Type B pancreatic cell (in vitro differentiated cells): ENCODE measurements at regions not wholly inside any gene's neighbourhood (a gene's known extent, or its start where the extent isn't known, plus 50 kb on each side); places are given as distances from the start of the nearest gene placed in this dataset.

Experiments
- DNase-seq: peaks from one replicate; pipeline ENCODE4 v3.0.0; 2021; ENCODE audit warnings: mixed read lengths; ENCODE audit not compliant: unreplicated experiment; ENCODE audit errors: extremely low spot score
- H3K27ac Mint-ChIP-seq: 2 replicates; pipeline ENCODE4 v1.8.0; 2021; ENCODE audit warnings: mild to moderate bottlenecking, mixed read lengths
- H3K27me3 Mint-ChIP-seq: 2 replicates; pipeline ENCODE4 v1.8.0; 2021; ENCODE audit warnings: mixed read lengths
- H3K36me3 Mint-ChIP-seq: 2 replicates; pipeline ENCODE4 v1.8.0; 2021; ENCODE audit warnings: mixed read lengths
- H3K4me1 Mint-ChIP-seq: one replicate; pipeline ENCODE4 v1.8.0; 2021; ENCODE audit warnings: mixed read lengths; ENCODE audit not compliant: unreplicated experiment
- H3K4me3 Mint-ChIP-seq: 2 replicates; pipeline ENCODE4 v1.8.0; 2021; ENCODE audit warnings: mild to moderate bottlenecking, mixed read lengths
- H3K9me3 Mint-ChIP-seq: 2 replicates; pipeline ENCODE4 v1.8.0; 2021; ENCODE audit warnings: mixed read lengths
- TF ChIP-seq, protein P1 (sequence below): fragments of 200-600 bp; sonication (generic); conservative IDR thresholded peaks from 2 replicates; pipeline ENCODE4 v1.5.0; 2021; ENCODE audit warnings: antibody characterized with exemption, mild to moderate bottlenecking

DNA sequence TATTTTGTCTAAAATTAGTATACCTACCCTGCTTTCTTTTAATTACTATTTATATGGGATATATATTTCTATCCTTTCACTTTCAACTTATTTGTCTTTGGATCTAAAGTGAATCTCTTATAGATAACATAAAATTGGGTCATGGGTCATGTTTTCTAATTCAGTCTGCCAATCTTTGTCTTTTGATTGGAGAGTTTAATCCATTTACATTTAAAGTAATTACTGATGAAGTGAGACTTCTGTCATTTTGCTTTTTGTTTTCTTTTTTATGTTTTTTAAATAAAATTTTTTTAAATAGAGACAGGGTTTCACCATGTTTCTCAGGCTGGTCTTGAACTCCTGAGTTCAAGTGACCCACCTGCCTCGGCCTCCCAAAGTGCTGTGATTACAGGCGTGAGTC, 50.5 kb upstream of the PRDM1 start:
- no peak overlapping the region for H3K27ac Mint-ChIP-seq
- DNase-seq, result no peak
- H3K4me3 Mint-ChIP-seq, result no peak overlapping the region
- TF ChIP-seq, protein P1, sequence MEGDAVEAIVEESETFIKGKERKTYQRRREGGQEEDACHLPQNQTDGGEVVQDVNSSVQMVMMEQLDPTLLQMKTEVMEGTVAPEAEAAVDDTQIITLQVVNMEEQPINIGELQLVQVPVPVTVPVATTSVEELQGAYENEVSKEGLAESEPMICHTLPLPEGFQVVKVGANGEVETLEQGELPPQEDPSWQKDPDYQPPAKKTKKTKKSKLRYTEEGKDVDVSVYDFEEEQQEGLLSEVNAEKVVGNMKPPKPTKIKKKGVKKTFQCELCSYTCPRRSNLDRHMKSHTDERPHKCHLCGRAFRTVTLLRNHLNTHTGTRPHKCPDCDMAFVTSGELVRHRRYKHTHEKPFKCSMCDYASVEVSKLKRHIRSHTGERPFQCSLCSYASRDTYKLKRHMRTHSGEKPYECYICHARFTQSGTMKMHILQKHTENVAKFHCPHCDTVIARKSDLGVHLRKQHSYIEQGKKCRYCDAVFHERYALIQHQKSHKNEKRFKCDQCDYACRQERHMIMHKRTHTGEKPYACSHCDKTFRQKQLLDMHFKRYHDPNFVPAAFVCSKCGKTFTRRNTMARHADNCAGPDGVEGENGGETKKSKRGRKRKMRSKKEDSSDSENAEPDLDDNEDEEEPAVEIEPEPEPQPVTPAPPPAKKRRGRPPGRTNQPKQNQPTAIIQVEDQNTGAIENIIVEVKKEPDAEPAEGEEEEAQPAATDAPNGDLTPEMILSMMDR, result no peak
- H3K27me3 Mint-ChIP-seq, result no peaks in the 10 kb centered on the region
- H3K9me3 Mint-ChIP-seq, result peaks cover 9% of the 10 kb centered on the region
- peaks cover 6% of the 10 kb centered on the region for H3K4me1 Mint-ChIP-seq
- no peaks in the 10 kb centered on the region for H3K36me3 Mint-ChIP-seq

DNA sequence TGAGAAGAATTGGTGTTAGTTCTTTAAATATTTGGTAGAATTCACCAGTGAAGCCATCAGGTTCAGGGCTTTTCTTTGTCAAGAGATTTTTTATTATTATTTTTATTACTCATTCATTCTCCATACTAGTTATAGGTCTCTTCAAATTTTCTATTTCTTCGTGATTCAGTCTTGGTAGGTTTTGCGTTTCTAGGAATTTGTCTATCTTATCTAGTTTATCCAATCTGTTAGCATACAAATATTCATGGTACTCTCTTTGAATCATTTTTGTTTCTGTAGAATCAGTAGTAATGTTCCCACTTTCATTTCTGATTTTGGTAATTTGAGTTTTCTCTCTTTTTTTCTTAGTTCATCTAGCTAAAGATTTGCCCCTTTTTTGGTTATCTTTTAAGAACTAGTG, 52.3 kb upstream of the PRDM1 start:
- H3K27me3 Mint-ChIP-seq, result no peaks in the 10 kb centered on the region
- H3K27ac Mint-ChIP-seq, result no peak overlapping the region
- TF ChIP-seq, protein P1, result no peak
- no peak overlapping the region for H3K4me3 Mint-ChIP-seq
- DNase-seq, result no peak
- H3K9me3 Mint-ChIP-seq, result peaks cover 9% of the 10 kb centered on the region
- H3K4me1 Mint-ChIP-seq, result no peaks in the 10 kb centered on the region
- H3K36me3 Mint-ChIP-seq, result no peaks in the 10 kb centered on the region

DNA sequence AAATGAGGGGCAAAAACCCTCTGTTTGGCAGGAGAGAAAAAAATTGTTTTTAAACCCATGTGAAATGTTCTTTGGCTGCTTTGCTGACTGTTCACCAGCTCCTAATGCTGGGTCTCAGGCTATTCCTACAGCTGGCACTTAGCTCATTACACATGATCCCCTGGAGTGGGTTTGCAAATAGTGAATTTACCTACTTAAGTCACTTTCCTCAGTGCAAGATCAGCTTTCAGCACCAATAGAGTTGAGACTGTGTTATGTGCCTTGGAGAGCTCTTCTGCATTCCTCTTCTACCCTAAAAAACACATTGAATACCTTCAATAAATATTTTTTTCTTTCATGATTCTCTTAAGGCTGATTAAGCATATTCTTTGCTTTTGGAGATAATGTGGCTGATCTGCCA, 58.4 kb upstream of the PRDM1 start:
- TF ChIP-seq, protein P1, result no peak
- Mint-ChIP-seq H3K4me3 (no peak overlapping the region), H3K36me3 (no peaks in the 10 kb centered on the region), H3K27ac (no peak overlapping the region), H3K4me1 (peaks cover 15% of the 10 kb centered on the region), H3K9me3 (no peaks in the 10 kb centered on the region), H3K27me3 (no peaks in the 10 kb centered on the region)
- no peak for DNase-seq

DNA sequence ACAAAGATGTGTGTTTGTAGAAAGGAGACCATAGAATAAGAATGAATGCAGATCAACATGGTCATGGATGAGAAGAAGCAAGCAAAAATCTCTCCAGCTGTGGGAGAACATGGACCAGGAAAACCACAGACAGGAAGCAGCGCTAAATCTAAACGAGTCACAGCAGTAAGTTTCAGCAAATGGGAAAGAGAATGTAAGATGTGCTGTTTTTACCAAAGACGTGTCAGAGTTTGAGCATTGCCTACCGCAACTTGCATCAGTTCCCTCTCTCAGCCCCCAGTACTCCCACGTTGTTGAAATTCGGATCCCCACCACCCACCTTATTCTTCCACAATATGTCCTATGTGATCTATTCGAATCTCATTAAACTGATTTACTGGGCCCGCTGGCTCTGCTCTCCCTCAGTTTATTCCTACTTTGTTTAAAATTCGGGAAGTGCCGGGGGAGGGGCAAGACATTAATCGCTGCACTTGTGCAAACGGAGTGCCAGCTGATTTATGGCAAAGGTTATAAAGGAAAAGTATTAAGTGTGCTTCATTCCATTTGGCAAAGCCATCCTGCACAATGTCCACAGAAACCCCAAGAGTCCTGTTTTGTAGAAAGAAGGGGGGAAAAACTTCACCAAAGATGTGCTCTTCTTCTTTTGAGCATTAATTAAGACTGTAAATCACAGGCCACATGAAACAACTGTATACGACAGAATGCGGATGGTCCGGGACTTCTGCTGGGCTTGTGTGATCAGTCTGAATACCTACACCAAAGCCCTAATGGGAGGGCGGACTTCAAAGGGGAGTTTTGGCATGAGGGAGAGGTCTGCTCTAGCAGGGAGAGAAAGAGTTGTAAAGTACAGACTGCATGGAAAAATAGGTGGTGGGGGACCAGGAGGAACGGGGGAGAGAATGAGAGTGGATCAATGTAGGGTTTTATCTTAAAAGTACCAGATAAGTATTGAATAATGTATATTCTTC, 59.1 kb upstream of the PRDM1 start:
- TF ChIP-seq, protein P1, result no peak
- Mint-ChIP-seq H3K27me3 (no peaks in the 10 kb centered on the region), H3K27ac (no peak overlapping the region), H3K36me3 (no peaks in the 10 kb centered on the region), H3K4me3 (no peak overlapping the region), H3K9me3 (no peaks in the 10 kb centered on the region), H3K4me1 (peaks cover 15% of the 10 kb centered on the region)
- DNase-seq, result no peak

DNA sequence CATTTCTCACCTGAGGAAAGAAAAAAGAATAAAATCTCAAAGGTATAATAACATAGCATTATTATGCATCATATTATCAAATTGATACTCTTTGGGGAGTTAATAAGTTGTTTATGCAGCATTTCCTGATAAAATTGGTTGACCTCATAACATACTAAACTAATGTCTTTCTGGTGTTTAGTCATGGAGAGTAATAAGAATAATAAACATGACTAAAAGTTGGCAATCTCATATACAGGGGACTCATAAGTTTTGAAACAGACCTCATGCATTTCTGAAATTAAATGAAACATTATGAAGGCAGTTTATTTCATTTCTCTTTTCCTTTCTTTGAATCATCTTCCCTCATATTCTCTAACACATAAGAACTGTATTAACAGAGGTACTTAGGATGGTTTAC, 60.5 kb upstream of the PRDM1 start:
- H3K36me3 Mint-ChIP-seq, result no peaks in the 10 kb centered on the region
- TF ChIP-seq, protein P1, result no peak
- no peak overlapping the region for H3K4me3 Mint-ChIP-seq
- H3K4me1 Mint-ChIP-seq, result peaks cover 15% of the 10 kb centered on the region
- H3K27ac Mint-ChIP-seq, result no peak overlapping the region
- no peaks in the 10 kb centered on the region for H3K27me3 Mint-ChIP-seq
- no peaks in the 10 kb centered on the region for H3K9me3 Mint-ChIP-seq
- DNase-seq, result no peak
